Activated CD4-positive, alpha-beta T cell treated with anti-CD3 and anti-CD28 coated beads, Interleukin-2, amount 50 U/mL, for 16 hours (primary cell): ENCODE measurements at regions not wholly inside any gene's neighbourhood (a gene's known extent, or its start where the extent isn't known, plus 50 kb on each side); places are given as distances from the start of the nearest gene placed in this dataset.
"Not testable (repeated sequence)": the region's sequence is repeated elsewhere in the genome, so short reads cannot be mapped to it uniquely, and the experiment has no call there.

Experiments used
- DNase-seq: peaks from one replicate; pipeline ENCODE4 v3.0.0-alpha.2; 2020

DNA sequence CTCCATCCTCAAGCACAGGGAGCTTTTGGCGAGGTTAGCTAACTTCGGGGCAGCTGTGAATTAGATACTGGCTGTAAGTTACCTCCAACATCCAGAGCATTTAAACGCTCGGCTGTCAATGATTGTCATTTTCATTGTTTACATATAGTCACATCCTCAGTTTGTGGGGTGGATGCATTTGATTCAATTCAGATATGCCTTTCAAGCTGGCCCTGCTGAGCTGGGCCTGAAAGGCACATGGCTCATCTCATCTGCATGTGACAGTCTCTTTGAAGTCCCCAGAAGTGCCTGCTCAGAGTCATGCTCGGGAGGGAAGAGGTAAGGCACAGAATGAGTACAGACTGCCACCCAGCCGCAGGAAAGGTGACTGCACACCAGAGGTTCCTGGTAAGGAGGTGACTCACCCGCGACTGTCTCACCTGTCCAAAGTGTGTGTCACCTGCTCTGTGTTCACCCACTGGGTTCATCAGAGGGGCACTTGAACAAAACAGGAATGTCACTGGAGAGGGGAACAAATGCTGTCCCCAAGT lies 281.2 kb upstream of the PLGLB2 start:
- DNase-seq = peak; percentile 70

DNA sequence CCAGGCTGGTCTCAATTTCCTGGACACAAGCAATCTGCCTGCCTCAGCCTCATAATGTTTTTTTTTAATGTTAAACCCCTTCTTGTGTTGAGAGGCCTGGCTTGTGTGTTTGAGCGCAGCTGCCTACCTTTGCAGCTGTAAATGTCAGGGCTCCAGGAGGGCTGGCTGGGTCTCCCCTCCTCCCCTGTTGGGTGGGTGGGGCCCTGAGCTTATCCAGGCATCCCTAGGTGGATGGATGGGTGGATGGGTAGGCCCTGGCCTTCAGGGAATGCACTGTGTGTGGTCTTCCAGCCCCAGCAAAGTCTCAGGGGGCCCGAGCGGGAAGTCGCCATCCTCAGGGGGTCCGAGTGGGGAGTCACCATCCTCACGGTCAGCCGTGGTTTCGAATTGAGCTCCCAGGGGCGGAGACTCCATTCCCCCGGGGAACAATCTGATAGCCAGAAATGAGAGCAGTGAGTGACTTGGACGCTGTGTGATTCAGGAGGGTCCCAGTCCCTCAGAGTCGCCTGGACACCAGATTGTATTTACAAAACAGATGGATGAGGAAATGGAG lies 279.4 kb upstream of the PLGLB2 start:
- not testable (repeated sequence) for DNase-seq

DNA sequence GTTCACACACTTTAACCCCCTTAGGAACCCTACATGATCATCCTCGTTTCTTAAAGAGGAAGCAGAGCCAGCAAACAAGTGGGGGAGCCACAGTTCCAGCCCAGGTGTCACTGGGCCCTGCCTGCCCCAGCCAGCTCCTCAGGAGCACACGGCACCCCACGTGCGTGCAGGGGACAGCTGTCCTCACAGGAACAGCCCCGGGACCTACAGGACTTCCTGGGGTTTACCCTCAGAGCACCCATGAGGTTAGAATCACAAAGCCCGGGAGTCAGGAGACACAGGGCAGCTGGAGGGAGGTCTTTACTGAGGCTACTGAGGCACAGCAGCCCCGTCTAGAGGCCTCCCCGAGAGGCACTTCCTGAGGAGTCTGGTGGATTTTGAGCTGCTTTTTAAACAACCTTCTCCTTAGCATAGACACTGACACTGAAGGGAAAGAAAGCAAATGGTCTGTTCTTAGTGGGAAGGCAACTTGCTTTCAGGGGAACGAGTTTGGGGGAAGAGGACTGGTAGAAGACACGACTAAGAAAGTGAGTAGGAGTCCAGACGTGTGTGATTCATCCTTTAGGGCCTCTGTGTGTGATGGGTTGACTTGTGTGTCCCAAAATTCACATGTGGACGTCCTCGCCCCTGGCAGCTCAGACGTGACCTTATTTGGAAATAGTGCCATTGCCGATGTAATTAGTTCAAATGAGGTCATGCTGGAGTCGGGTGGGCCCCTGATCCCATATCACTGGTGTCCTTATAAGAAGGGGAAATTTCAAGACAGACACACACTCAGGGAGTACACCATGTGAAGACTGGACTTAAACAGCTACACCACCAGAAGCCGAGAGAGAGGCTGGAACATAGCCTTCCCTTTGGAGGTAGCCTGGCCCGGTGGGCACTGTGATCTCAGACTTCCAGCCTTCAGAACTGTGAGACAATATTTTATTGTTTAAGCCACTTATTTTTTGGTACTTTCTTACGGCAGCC lies 278.4 kb upstream of the PLGLB2 start:
- peak; percentile 56 for DNase-seq

DNA sequence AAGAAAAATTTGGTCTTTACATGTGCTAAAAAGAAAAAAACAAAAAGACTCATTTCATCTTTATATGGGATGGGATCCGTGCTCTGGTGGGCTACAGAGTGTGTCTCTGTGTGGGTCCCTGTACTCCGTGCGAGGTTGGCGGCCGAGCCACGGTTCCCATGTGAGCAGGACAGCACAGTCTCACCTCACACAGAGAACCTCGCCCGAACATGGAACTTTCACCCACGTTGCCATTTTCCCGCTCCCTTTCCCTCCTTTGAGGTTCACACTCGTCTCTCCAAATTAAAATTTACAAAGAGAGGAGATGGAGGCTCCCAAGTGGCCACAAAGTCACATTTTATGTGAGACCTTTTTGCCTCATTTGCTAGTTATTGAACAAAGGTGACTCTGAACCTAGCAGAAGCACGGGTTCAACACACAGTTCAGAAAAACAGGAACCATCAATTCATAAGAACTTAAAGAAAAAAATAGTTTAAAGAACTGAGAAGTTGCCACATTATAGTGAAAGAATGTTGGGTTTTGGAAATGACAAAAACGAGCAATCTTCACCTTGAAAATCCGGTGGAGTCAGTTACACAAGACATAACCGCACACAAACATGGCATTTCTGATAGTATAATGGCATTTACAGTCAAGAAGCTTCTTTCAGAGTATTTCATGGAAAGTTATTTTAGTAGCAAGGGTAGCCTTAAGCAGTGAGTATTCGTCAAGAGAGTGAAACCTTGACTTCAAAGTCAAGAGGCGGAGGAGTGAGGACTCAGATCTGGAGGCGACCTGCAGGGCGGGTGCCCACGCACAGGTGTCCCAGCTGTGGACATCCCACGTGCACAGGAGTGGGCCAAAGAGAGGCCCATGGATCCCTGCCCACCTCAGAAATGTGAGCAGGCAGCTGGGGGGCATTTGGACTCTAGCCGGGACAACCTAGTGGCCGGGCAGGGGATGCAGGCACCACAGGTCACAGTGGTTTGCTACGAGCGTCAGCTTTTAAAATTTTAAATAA lies 277.2 kb upstream of the PLGLB2 start:
- peak; percentile 71 for DNase-seq

DNA sequence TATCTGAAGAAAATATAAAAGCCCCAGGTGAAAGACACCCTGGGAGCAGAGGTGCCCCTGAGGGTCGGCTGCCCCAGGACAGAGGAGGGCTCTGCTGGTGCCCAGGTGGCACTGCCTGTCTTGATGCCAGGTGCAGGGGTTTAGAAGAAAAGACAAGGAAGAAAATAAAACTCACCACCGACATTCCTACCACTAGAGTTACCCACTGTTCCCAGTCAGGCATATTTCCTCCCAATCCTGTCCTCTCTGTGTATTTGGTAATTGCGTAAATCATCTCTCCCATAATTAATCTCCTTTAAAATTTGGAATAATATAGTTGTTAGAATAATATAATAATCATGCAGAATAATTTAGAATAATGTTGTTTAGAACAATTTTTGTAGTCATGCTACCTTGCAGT lies 276.4 kb upstream of the PLGLB2 start:
- DNase-seq = not testable (repeated sequence)

DNA sequence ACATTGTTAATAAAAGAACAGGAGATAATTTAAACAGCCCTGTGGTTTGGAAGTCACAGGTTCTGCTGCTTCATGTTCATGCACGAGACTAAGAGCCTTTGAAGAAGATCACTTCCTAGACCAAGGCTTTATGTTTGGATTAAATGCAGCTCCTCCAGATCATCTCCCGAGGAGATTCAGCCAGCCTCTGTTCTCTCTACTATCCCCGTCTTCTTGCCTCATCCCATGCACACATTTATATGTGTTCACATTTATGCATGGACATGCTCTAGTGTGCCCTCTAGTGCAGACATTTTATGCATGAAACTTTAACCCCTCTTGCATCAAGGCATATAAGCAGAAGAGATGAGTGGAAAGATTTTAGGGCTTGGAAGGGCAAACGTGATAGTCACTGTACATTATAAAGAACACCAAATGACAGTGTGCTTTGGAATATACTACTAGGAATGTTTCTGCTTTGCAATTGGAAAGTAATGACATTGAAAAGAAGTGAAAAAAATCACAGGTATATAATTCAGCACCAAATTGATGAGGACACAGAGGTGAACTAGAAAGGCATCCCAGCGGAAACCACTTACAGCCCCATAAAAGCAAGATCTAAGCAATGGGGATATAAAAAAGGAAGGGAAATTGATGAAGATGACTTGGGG lies 271.5 kb upstream of the PLGLB2 start:
- not testable (repeated sequence) for DNase-seq

DNA sequence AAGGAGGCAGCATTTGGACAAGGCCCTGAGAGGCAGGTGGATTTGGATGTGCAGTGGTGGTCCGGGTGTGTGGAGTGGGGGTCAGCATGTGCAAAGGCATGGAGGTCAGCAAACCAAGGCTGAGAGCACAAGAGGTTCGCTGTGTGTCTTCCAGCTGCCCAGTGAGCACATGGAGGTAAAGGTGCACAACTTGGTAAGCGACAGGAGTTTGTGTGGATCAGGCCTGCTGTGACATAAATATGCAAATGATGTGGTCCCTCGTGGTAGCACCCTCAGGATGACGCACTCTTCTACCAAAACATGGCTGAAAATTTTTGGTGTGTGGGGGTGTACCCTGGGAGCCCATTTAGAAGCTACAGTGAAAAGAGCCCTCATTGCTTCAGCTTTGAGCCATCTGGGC lies 271.0 kb upstream of the PLGLB2 start:
- DNase-seq = not testable (repeated sequence)

DNA sequence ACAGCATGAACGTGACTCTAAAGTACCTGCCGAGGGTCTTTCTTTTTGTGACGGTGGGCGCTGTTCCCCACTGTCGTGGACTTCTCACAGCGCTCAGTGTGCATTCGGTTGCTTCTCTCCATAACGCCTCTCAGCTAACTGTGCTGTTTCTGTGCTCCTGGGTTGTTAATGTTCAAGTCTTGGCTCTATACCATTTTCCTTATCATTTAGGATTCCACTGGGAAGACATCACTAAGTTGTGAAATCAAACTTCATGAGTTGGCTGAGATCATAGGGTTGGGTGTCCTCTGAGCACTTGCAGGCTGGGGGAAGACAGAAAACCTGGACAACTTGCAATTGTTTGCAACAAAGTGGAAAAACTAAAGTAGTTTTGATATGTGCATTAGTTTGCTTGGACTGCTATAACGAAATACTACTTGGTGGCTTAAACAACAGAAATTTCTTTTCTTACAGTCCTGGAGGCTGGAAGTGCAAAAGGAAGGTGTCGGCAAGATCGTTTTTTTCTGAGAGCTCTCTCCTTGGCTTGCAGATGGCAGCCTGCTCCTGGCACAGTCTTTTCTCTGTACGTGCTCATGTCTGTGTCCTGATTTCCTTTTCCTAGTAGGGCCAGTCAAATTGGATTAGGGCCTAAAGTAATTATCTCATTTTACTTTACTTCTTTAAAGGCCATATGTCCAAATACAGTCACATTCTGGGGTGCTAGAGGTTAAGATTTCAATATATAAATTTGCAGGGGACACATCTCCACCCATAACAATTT lies 270.0 kb upstream of the PLGLB2 start:
- not testable (repeated sequence) for DNase-seq

DNA sequence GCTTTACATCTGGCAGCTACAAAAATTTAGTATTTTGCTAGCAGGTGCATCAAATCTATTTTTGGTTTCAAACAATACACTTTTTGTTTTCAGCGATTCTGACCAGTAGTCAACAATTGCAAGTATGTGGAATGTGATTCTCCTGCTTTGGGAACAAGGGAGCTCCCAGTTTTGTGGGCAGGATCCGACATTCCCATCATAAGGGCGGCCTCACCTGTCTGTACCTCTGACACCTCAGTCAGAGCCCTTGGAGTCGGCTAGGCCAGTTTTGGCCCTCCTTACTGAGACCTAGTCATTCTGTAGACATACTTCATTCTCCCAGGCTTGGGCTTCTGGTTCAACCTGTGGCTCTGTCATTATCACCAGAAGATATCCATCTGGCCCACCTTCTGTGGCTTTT lies 269.0 kb upstream of the PLGLB2 start:
- DNase-seq = not testable (repeated sequence)

DNA sequence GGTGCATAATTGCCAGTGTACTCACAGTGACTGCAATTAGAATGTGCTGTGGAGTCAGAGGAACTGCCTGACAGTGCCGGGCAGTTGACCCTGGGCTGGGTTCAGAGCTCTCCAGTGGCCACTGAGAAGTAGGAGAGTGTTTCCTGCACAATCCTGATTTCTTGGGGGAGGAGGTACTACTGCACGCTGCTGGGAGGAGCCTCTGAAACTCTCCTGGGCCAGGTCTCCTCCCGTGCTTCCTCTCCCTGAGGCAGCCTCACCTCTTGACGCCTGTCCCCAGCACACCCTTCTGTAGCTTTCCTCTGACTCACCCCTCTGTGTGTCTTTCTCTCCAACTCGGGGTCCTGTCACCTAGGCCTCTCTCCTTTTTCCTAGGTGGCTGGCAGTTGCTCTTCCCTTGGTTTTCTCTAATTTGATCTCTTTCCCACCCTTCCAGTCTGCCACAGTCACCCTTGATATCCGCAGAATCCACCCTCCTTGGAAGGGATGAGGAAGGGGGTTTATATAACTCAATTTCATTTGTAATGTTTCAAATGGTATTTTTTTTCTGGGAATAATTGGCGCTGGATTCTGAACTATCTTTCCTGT lies 264.7 kb upstream of the PLGLB2 start:
- DNase-seq = not testable (repeated sequence)

DNA sequence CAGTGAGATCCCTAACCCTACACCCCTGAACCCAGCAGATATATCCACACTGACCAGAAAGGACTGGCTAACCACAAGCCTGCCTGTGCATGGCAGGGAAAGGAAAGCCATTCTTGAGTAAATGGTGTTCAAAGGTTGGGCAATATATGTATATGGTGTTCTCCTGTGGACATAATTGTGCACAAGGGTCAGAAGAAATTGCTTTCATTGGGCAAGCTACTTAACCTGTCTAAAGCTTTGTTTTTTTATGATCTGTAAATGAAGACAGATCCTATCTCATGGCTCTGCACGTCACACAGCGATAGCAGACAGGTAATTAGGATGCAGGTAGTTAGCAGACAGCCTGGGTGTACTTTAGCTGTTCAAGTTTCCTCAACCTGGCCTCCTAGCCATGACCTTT lies 263.5 kb upstream of the PLGLB2 start:
- DNase-seq = not testable (repeated sequence)

DNA sequence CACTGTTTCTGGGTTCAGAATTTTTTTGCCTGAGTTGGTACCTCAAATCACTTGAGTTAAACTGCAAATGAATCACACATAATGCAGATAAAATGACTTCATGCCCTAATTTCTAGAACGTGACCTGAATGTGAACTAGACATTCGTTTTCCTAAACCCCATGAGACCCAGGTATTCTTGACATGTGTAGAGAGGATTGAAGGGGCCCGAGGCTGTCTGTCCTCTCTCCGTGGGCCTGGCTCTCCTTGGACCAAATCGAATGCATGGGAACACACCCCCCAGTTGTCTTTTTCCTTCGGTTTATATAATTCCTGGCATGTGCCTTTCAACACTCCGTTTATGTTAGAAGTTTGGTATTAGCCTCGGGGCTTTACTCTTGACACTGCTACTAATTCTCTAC lies 262.4 kb upstream of the PLGLB2 start:
- DNase-seq = not testable (repeated sequence)

DNA sequence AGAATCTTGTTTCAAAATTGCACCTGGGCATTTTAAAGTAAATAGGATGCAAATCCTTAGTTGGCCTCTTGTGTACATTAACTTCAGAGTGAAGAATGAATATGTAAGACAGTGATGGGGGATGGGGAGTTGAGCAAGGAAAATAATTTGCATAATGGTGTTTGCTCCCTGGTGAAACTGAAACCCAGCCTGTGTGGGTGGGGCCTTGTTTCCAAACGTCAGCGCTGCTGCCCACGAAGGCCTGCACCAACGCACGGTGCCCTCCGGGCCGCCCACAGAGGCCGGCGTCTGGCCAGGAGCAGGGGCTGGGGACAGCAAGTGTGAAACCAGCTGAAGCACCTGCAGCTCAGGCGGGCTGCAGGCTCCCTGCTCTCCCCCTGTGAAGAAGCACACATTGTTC lies 262.0 kb upstream of the PLGLB2 start:
- peak; percentile 57 for DNase-seq

DNA sequence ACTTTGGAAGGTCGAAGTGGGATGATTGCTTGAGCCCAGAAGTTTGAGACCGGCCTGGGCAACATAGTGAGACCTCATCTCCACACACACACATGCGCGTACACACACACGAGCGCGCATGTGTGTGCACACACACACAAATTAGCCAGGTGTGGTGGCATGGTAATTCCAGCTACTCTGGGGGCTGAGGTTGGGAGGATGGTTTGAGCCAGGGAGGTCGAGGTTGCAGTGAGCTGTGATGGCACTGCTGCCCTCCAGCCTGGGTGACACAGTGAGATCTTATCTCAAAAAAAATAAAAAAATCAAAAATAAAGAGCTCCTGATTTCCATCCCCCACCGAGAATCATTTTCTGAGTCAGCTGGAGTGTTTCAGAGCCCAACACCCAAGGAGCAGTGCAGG lies 261.5 kb upstream of the PLGLB2 start:
- DNase-seq = not testable (repeated sequence)

DNA sequence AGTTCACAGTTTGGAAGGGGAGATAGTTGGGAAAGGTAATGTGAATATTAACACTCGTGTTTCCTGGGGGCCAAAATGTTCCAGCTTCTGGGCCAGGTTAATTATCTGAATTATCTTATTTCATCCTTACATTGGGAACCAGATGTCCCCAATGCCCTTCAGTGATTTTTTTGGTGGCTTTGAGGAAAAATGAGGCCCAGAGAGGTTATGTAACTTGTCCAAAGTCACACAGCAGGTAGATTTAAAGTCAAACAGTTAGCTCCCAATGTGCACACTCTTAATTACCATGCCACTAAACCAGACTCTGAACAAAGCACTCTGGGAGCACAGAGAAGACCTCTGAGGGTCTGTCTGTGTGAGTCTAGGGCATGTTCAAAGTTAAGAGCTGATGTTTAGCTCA lies 259.9 kb upstream of the PLGLB2 start:
- DNase-seq = not testable (repeated sequence)

DNA sequence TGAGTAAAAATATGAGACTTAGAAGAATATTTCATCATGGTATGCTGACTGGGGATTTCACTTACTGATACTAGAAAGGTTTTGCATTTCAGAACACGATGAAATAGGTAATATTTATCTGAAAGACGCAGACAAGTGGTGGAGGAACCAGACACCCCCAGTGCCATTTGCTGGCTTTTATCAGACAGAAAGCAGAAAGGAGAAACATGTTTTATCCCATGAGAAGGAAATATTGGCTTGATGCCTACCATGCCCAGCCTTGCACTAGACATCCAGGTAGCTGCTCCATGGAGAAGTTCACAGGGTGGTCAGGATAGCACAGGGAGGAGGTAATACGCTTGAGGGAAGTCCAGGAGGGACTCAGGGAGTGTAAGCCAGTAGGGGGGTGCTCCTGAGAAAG lies 258.9 kb upstream of the PLGLB2 start:
- not testable (repeated sequence) for DNase-seq

DNA sequence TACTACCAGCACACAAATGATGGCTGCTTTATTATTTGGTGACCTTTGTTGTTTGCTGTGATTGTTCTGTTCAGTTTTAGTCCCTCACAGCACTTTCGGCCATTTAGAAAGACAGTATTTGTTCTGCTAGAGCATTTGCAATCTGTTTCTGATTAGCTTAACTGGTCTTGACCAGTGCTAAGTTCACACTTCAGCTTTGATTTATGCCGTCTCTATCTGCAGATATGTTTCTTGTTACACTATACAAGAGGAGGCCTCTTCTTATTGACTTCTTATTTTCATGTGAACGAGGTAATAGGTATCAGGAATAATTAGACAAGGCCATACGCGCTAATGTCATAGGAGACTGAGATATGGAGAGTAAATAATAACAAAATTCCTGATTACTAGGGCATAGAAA lies 253.0 kb upstream of the PLGLB2 start:
- DNase-seq = not testable (repeated sequence)

DNA sequence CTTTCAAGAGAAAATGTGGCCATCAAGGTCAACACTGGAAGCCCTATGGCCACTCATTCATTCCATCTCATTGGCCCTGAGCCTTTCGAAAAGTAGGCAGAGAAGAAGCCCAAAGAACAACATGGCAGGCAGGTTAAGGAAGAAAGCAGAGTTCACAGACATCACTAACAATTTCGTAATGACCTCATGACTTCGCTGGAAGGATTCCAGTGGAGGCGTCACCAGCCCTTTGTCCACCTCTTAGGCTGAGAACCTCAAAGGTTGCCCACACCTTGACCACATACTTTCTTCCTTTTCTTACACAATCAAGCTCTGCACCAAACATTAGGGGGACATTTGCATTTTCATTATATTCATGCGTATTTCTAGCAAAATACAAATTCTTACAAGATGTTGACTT lies 252.4 kb upstream of the PLGLB2 start:
- DNase-seq = not testable (repeated sequence)

DNA sequence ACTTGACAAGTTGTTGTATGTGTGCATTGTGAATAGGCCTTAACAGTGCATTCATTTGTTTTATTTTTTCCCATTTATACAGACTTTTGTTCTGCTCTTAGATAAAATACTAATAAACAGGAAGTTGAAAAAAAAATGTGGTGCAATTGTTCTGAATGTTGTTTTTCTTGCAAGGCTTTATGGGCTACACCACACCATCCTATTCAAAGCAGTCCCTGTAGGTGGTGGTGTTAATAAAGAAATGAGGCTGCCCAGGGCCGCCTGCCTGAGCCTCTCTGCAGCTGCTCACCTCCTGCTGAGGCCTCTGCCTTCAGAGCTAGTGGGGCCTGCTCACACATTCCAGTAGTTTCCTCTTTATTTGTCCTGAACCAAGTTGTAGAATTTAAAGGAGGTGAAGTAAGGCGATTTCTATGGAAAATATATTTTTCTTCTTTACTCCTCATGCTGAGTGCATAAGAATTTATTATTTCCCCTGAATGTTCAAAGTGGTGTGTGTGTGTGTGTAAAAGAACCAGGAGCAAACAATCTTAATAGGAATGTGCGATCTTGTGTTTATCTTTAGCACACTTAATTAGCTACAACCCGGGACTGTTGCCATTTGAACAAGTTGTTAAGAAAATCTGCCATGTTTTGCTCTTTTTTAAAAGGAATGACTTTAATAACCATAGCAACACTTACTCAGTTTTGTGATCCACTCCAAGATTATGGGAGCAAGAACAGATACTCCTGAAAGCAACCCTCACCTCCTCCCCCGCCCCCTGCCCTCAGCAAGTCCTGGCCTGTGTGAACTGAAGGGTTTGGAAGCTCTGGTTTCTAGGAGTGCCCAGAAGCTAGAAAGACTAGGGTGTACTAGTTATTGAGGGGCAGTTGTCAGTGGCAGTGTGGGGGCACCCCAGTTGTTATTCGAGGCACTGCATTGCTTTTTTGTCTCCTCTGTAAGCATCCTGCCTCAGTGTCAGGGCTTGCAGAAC lies 251.6 kb upstream of the PLGLB2 start:
- peak; percentile 51 for DNase-seq

DNA sequence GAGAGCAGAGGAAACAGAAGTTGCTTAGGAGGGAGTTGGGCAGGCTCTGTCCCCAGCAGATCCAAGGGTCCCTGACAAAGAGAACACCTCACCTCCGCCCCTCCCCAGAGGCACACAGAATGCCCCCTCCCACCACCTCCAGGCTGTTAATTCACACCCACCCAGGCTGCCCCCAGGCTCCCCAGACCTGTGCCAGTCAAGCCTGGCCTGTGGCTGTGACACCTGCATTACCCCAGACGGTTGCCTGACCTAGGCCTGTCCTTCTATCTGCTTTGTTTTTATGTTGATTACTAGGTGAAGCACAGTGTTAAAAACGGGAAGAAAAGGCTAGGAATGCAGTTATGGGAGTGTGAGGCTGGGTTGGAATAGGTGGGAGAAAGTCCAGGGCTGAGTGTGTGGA lies 250.8 kb upstream of the PLGLB2 start:
- DNase-seq = not testable (repeated sequence)
